AG08395 (cell line): ENCODE measurements at regions not wholly inside any gene's neighbourhood (a gene's known extent, or its start where the extent isn't known, plus 50 kb on each side); places are given as distances from the start of the nearest gene placed in this dataset.

Experiments
- DNase-seq: peaks from one replicate; pipeline ENCODE4 v3.0.0; 2012; ENCODE audit warnings: mixed read lengths, low spot score

- no peak for DNase-seq
Measured at GRCh38 chr2:204228169-204228886, 291.8 kb downstream of the ICOS start.

GRCh38 chr2:204234248-204234647 is 297.7 kb downstream of the ICOS start:
- DNase-seq = no peak

GRCh38 chr2:204234879-204235278 is 298.3 kb downstream of the ICOS start:
- DNase-seq = no peak

GRCh38 chr2:204237416-204237815 is 300.9 kb downstream of the ICOS start:
- DNase-seq = no peak

GRCh38 chr2:204239411-204240165 is 303.0 kb downstream of the ICOS start:
- no peak for DNase-seq

- DNase-seq = no peak
Measured at GRCh38 chr2:204240961-204241360, 304.3 kb upstream of the PARD3B start.

GRCh38 chr2:204249437-204249836 is 295.8 kb upstream of the PARD3B start:
- DNase-seq = no peak

GRCh38 chr2:204250692-204251091 is 294.6 kb upstream of the PARD3B start:
- DNase-seq = no peak

- DNase-seq = no peak
Measured at GRCh38 chr2:204251158-204251997, 293.9 kb upstream of the PARD3B start.

GRCh38 chr2:204251998-204252376 is 293.3 kb upstream of the PARD3B start:
- no peak for DNase-seq

- DNase-seq = no peak
Measured at GRCh38 chr2:204255071-204255470, 290.2 kb upstream of the PARD3B start.

GRCh38 chr2:204255526-204255925 is 289.7 kb upstream of the PARD3B start:
- DNase-seq = no peak

- no peak for DNase-seq
Measured at GRCh38 chr2:204257781-204258180, 287.5 kb upstream of the PARD3B start.

GRCh38 chr2:204258890-204259289 is 286.4 kb upstream of the PARD3B start:
- no peak for DNase-seq

- peak; percentile 73 for DNase-seq
Measured at GRCh38 chr2:204260162-204260877, 285.0 kb upstream of the PARD3B start.

- no peak for DNase-seq
Measured at GRCh38 chr2:204260901-204261300, 284.4 kb upstream of the PARD3B start.

GRCh38 chr2:204261846-204262245 is 283.4 kb upstream of the PARD3B start:
- no peak for DNase-seq

GRCh38 chr2:204264085-204264553 is 281.2 kb upstream of the PARD3B start:
- DNase-seq = no peak

GRCh38 chr2:204264621-204265140 is 280.6 kb upstream of the PARD3B start:
- no peak for DNase-seq

GRCh38 chr2:204265681-204266181 is 279.5 kb upstream of the PARD3B start:
- no peak for DNase-seq

GRCh38 chr2:204268458-204268857 is 276.8 kb upstream of the PARD3B start:
- DNase-seq = no peak
